Natural killer cell (primary cell): ENCODE measurements at regions not wholly inside any gene's neighbourhood (a gene's known extent, or its start where the extent isn't known, plus 50 kb on each side); places are given as distances from the start of the nearest gene placed in this dataset.
A peak's percentile ranks its signal among the peaks of the same experiment; 100 is the strongest.
"Not testable (repeated sequence)": the region's sequence is repeated elsewhere in the genome, so short reads cannot be mapped to it uniquely, and the experiment has no call there.

ENCODE experiments used
- ATAC-seq, 3 donors: fragments of 150-1000 bp in 2 of 3; fragments of 200-7000 bp in 1 of 3; cut with Tn5 transposase; 1 replicate in 1 of 3; 2 replicates in 2 of 3; pipeline ENCODE4 v1.10.0; 2021; ENCODE audit warnings: mild to moderate bottlenecking in 2 of 3, moderate library complexity in 2 of 3
- DNase-seq, 2 donors: peaks; one replicate each; pipeline versions ENCODE4 v3.0.0 to v3.0.0-alpha.2; 2013 to 2021; ENCODE audit warnings: mixed read lengths in 1 of 2
- H3K27ac ChIP-seq: one replicate; pipeline ENCODE4 v1.5.1; 2013; ENCODE audit warnings: mild to moderate bottlenecking, low read length
- H3K27me3 ChIP-seq: one replicate; pipeline ENCODE4 v1.6.1; 2013; ENCODE audit warnings: low read length; ENCODE audit not compliant: control insufficient read depth, insufficient read depth
- H3K36me3 ChIP-seq: one replicate; pipeline ENCODE4 v1.6.1; 2013; ENCODE audit warnings: low read length; ENCODE audit not compliant: control insufficient read depth, insufficient read depth
- H3K4me1 ChIP-seq: one replicate; pipeline ENCODE4 v1.6.1; 2013; ENCODE audit warnings: low read length; ENCODE audit not compliant: control insufficient read depth, insufficient read depth
- H3K4me3 ChIP-seq: one replicate; pipeline ENCODE4 v1.5.1; 2013; ENCODE audit warnings: low read length
- H3K9me3 ChIP-seq: one replicate; pipeline ENCODE4 v1.6.1; 2013; ENCODE audit warnings: low read length; ENCODE audit not compliant: control insufficient read depth, insufficient read depth
- H3K27ac Mint-ChIP-seq, 2 donors: one replicate each; pipeline ENCODE4 v1.8.0; 2022; ENCODE audit warnings: mild to moderate bottlenecking in 2 of 2, mixed read lengths in 2 of 2, moderate library complexity in 1 of 2
- H3K27me3 Mint-ChIP-seq, 2 donors: one replicate each; pipeline ENCODE4 v1.8.0; 2022; ENCODE audit warnings: low read depth in 2 of 2, mixed read lengths in 2 of 2
- H3K36me3 Mint-ChIP-seq: one replicate; pipeline ENCODE4 v1.8.0; 2022; ENCODE audit warnings: mixed read lengths
- H3K4me1 Mint-ChIP-seq, 2 donors: one replicate each; pipeline ENCODE4 v1.8.0; 2022; ENCODE audit warnings: mixed read lengths in 2 of 2
- H3K4me3 Mint-ChIP-seq: one replicate; pipeline ENCODE4 v1.8.0; 2022; ENCODE audit warnings: mild to moderate bottlenecking, moderate library complexity, mixed read lengths
- H3K9me3 Mint-ChIP-seq, 2 donors: one replicate each; pipeline ENCODE4 v1.8.0; 2022; ENCODE audit warnings: mixed read lengths in 2 of 2
- CTCF ChIP-seq: fragments of 200-600 bp; IDR thresholded peaks from one replicate; pipeline ENCODE4 v1.8.0; 2022; ENCODE audit warnings: antibody characterized with exemption
- WGBS: methylation state at CpG from one replicate; pipeline ENCODE4 v1.1.7; 2013; ENCODE audit warnings: missing lambda C conversion rate; ENCODE audit not compliant: insufficient coverage; 5-methylcytosine and 5-hydroxymethylcytosine counted together
- intact Hi-C: fragments of 100-400 bp; cut with micrococcal nuclease; formaldehyde crosslinking; loops from one replicate; pipeline ENCODE4 v1.14.2; 2022

DNA sequence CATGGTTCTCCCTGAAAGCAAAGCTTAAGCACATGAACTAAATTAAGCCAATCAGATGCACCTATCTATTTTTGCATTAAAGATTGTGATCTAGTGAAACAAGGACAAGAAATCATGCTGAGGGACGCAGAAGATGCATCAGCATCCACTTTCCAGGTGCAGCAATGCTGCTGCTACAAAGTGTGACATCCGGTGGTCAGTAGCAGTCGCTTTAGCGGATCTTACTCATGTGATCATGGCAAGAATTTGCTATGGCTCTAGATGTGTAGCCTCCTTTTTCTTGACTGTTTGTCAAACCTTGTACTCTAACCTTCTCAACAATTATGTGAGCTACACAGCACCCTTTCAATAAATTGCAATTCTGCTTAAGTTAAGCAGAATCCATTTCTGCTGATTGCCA lies 126.8 kb upstream of the SMLR1 start:
- H3K4me1 ChIP-seq = peaks cover 14% of the 10 kb centered on the region
- no peaks in the 10 kb centered on the region for H3K27me3 ChIP-seq
- Mint-ChIP-seq H3K9me3 (peaks cover 4 to 6% of the 10 kb centered on the region in 2 donors), H3K27me3 (peaks cover 0 to 7% of the 10 kb centered on the region in 2 donors), H3K27ac (no peak overlapping the region), H3K4me3 (peak overlapping the region; percentile 52), H3K36me3 (peaks cover 28% of the 10 kb centered on the region), H3K4me1 (peaks cover 14 to 20% of the 10 kb centered on the region in 2 donors)
- H3K4me3 ChIP-seq = no peak overlapping the region
- H3K27ac ChIP-seq = no peak overlapping the region
- intact Hi-C loops = no loop called here
- DNase-seq = no peak
- TF ChIP-seq CTCF = no peak
- no peaks in the 10 kb centered on the region for H3K36me3 ChIP-seq
- peaks cover 2% of the 10 kb centered on the region for H3K9me3 ChIP-seq
- ATAC-seq = peak in 2 of 3 donors; percentile 26 to 52
- WGBS = 82% methylated on average over 4 of the region's 4 CpGs

- Mint-ChIP-seq H3K4me3 (peak overlapping the region; percentile 7), H3K27ac (peak overlapping the region in 1 of 2 donors; percentile 41), H3K4me1 (peaks cover 16 to 17% of the 10 kb centered on the region in 2 donors), H3K9me3 (peaks cover 3 to 4% of the 10 kb centered on the region in 2 donors), H3K36me3 (peaks cover 23% of the 10 kb centered on the region), H3K27me3 (no peaks in the 10 kb centered on the region)
- 25% methylated on average over 1 of the region's 2 CpGs for WGBS
- Histone ChIP-seq H3K9me3 (no peaks in the 10 kb centered on the region), H3K4me3 (no peak overlapping the region), H3K27me3 (no peaks in the 10 kb centered on the region), H3K27ac (no peak overlapping the region), H3K36me3 (no peaks in the 10 kb centered on the region), H3K4me1 (no peaks in the 10 kb centered on the region)
- intact Hi-C loops = no loop called here
- TF ChIP-seq CTCF = no peak
- DNase-seq = no peak
- ATAC-seq = peak in 1 of 3 donors; percentile 28
Measured at GRCh38 chr6:130708338-130708737, 118.9 kb upstream of the SMLR1 start.

GRCh38 chr6:130711641-130712040 lies 115.6 kb upstream of the SMLR1 start:
- intact Hi-C loops, ATAC-seq, H3K27me3 Mint-ChIP-seq: not testable (repeated sequence)

DNA sequence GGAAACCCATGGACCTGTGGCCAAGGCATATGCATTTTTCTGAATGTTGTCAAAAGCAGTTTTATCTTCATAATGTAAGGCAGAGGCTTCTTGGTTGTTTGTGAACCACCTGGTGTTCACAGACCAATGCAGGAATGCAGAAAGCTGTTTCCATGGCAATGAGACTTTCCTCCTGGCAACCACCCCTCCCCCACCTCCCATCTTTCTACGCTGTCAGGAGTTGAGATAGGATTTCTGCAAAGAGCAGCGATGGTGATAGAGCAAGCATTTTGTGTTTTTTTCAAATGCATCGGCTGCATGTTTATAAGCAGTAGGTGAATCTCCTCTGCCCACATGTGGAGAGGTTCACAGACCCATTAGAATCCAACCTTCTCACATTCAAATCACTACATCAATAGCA lies 114.1 kb upstream of the SMLR1 start:
- Mint-ChIP-seq H3K9me3 (no peaks in the 10 kb centered on the region), H3K27me3 (no peaks in the 10 kb centered on the region), H3K4me1 (peaks cover 24 to 27% of the 10 kb centered on the region in 2 donors), H3K36me3 (peaks cover under 1% of the 10 kb centered on the region), H3K4me3 (no peak overlapping the region), H3K27ac (no peak overlapping the region)
- H3K27me3 ChIP-seq = no peaks in the 10 kb centered on the region
- WGBS = 100% methylated on average over 3 of the region's 3 CpGs
- intact Hi-C loops = no loop called here
- H3K27ac ChIP-seq = no peak overlapping the region
- ATAC-seq (no peak), DNase-seq (no peak)
- peaks cover 9% of the 10 kb centered on the region for H3K4me1 ChIP-seq
- H3K9me3 ChIP-seq = no peaks in the 10 kb centered on the region
- no peaks in the 10 kb centered on the region for H3K36me3 ChIP-seq
- no peak for TF ChIP-seq CTCF
- no peak overlapping the region for H3K4me3 ChIP-seq

More at GRCh38 chr6:130711641-130712040, 115.6 kb upstream of the SMLR1 start:
- not testable (repeated sequence) for H3K4me1 ChIP-seq, H3K27ac ChIP-seq, H3K36me3 Mint-ChIP-seq, H3K36me3 ChIP-seq, H3K9me3 Mint-ChIP-seq, H3K27ac Mint-ChIP-seq, DNase-seq, H3K9me3 ChIP-seq, H3K4me3 ChIP-seq, H3K4me3 Mint-ChIP-seq, H3K27me3 ChIP-seq
- peaks cover 16 to 17% of the 10 kb centered on the region in 2 donors for H3K4me1 Mint-ChIP-seq
- WGBS = 19% methylated on average over 2 of the region's 3 CpGs
